CD4-positive, alpha-beta T cell (primary cell): ENCODE measurements at regions not wholly inside any gene's neighbourhood (a gene's known extent, or its start where the extent isn't known, plus 50 kb on each side); places are given as distances from the start of the nearest gene placed in this dataset.

ENCODE experiments used
- ATAC-seq: fragments of 200-7000 bp; cut with Tn5 transposase; one replicate; pipeline ENCODE4 v1.10.0; 2022; ENCODE audit warnings: mild to moderate bottlenecking; ENCODE audit not compliant: poor library complexity
- CTCF ChIA-PET: fragments of 350-600 bp; sonication (Branson Sonifier 250); formaldehyde crosslinking; loops from one replicate; lab custom pipeline; 2021; ENCODE audit warnings: antibody characterized with exemption, inconsistent platforms; lab: Charles Lee
- POLR2A ChIA-PET: fragments of 350-600 bp; sonication (Branson Sonifier 250); formaldehyde crosslinking; loops from one replicate; lab custom pipeline; 2021; ENCODE audit warnings: antibody characterized with exemption, inconsistent platforms; lab: Charles Lee
- DNase-seq, 14 experiments: peaks; one replicate each; pipeline ENCODE4 v3.0.0-alpha.2; 2013 to 2020; ENCODE audit warnings: mixed read lengths in 2 of 14
- H3K27ac ChIP-seq, 2 donors: one replicate each; pipeline versions ENCODE4 v1.5.1 to v1.7.0; 2013; ENCODE audit warnings: low read length in 2 of 2, low read depth in 1 of 2, mild to moderate bottlenecking in 1 of 2
- H3K27me3 ChIP-seq, 2 experiments: 1 replicate in 1 of 2; 2 replicates in 1 of 2; pipeline versions ENCODE4 v1.6.1 to v1.7.0; 2013; ENCODE audit warnings: low read length in 2 of 2, control low read depth in 1 of 2, mild to moderate bottlenecking in 1 of 2, moderate library complexity in 1 of 2; ENCODE audit not compliant: insufficient read depth in 2 of 2, control insufficient read depth in 1 of 2
- H3K36me3 ChIP-seq: one replicate; pipeline ENCODE4 v1.6.1; 2013; ENCODE audit warnings: low read length, control low read depth; ENCODE audit not compliant: insufficient read depth
- H3K4me1 ChIP-seq: one replicate; pipeline ENCODE4 v1.6.1; 2013; ENCODE audit warnings: low read length, control low read depth; ENCODE audit not compliant: insufficient read depth
- H3K4me3 ChIP-seq: one replicate; pipeline ENCODE4 v1.5.1; 2013; ENCODE audit warnings: mild to moderate bottlenecking, low read length, moderate library complexity
- H3K9me3 ChIP-seq, 2 experiments: 1 replicate in 1 of 2; 2 replicates in 1 of 2; pipeline versions ENCODE4 v1.6.1 to v1.7.0; 2013; ENCODE audit warnings: low read length in 2 of 2, mild to moderate bottlenecking in 2 of 2, control low read depth in 1 of 2, moderate library complexity in 1 of 2; ENCODE audit not compliant: control insufficient read depth in 1 of 2, insufficient read depth in 1 of 2
- H3K27ac Mint-ChIP-seq: one replicate; pipeline ENCODE4 v1.8.0; 2020; ENCODE audit warnings: mixed read lengths
- H3K27me3 Mint-ChIP-seq: one replicate; pipeline ENCODE4 v1.8.0; 2021; ENCODE audit warnings: mixed read lengths
- H3K36me3 Mint-ChIP-seq: one replicate; pipeline ENCODE4 v1.8.0; 2021; ENCODE audit warnings: low read depth, mixed read lengths
- H3K4me1 Mint-ChIP-seq: one replicate; pipeline ENCODE4 v1.8.0; 2021; ENCODE audit warnings: low read depth, mixed read lengths
- H3K4me3 Mint-ChIP-seq: one replicate; pipeline ENCODE4 v1.8.0; 2020; ENCODE audit warnings: mild to moderate bottlenecking, mixed read lengths
- H3K9me3 Mint-ChIP-seq: one replicate; pipeline ENCODE4 v1.8.0; 2020; ENCODE audit warnings: mixed read lengths
- CTCF ChIP-seq: fragments of 200-600 bp; IDR thresholded peaks from one replicate; pipeline ENCODE4 v1.8.0; 2022; ENCODE audit warnings: antibody characterized with exemption, mild to moderate bottlenecking
- intact Hi-C, 2 experiments: fragments of 100-400 bp; cut with DNase I in 1 of 2; cut with micrococcal nuclease in 1 of 2; formaldehyde crosslinking; loops; one replicate each; pipeline versions ENCODE4 v1.15.1 to v1.9.0; 2023 to 2025; cut with DNase I, micrococcal nuclease

GRCh38 chr10:3272300-3272699 lies 99.7 kb upstream of the PITRM1 start:
- Histone ChIP-seq H3K9me3 (no peaks in the 10 kb centered on the region), H3K36me3 (no peaks in the 10 kb centered on the region), H3K4me1 (no peaks in the 10 kb centered on the region), H3K27ac (no peak overlapping the region), H3K27me3 (peaks cover 0 to 2% of the 10 kb centered on the region in 2 experiments), H3K4me3 (no peak overlapping the region)
- CTCF ChIA-PET, result no interaction called here
- Mint-ChIP-seq H3K9me3 (no peaks in the 10 kb centered on the region), H3K4me1 (no peaks in the 10 kb centered on the region), H3K4me3 (no peak overlapping the region), H3K27me3 (peaks cover 13% of the 10 kb centered on the region), H3K36me3 (no peaks in the 10 kb centered on the region), H3K27ac (no peak overlapping the region)
- no peak for ATAC-seq
- DNase-seq, result no peak
- TF ChIP-seq CTCF, result no peak
- POLR2A ChIA-PET, result no interaction called here
- intact Hi-C loops, result no loop called here

GRCh38 chr10:3271354-3272115 lies 99.0 kb upstream of the PITRM1 start:
- H3K9me3 Mint-ChIP-seq, result no peaks in the 10 kb centered on the region
- H3K4me3 Mint-ChIP-seq, result no peak overlapping the region
- H3K4me1 ChIP-seq, result no peaks in the 10 kb centered on the region
- no peaks in the 10 kb centered on the region for H3K36me3 Mint-ChIP-seq
- H3K27ac Mint-ChIP-seq, result no peak overlapping the region
- ATAC-seq, result no peak
- H3K9me3 ChIP-seq, result no peaks in the 10 kb centered on the region
- H3K4me1 Mint-ChIP-seq, result no peaks in the 10 kb centered on the region
- peaks cover 13% of the 10 kb centered on the region for H3K27me3 Mint-ChIP-seq
- no peak for DNase-seq
- intact Hi-C loops, result no loop called here
- no peak overlapping the region for H3K27ac ChIP-seq
- peaks cover 0 to 2% of the 10 kb centered on the region in 2 experiments for H3K27me3 ChIP-seq
- H3K36me3 ChIP-seq, result no peaks in the 10 kb centered on the region
- CTCF ChIA-PET, result no interaction called here
- no peak overlapping the region for H3K4me3 ChIP-seq
- POLR2A ChIA-PET, result no interaction called here
- TF ChIP-seq CTCF, result no peak

GRCh38 chr10:3270577-3271316 lies 98.2 kb upstream of the PITRM1 start:
- no peak for DNase-seq
- Mint-ChIP-seq H3K27me3 (peaks cover 13% of the 10 kb centered on the region), H3K4me3 (no peak overlapping the region), H3K4me1 (no peaks in the 10 kb centered on the region), H3K36me3 (no peaks in the 10 kb centered on the region), H3K27ac (no peak overlapping the region), H3K9me3 (no peaks in the 10 kb centered on the region)
- H3K4me1 ChIP-seq, result no peaks in the 10 kb centered on the region
- H3K36me3 ChIP-seq, result no peaks in the 10 kb centered on the region
- no peak overlapping the region for H3K27ac ChIP-seq
- H3K9me3 ChIP-seq, result no peaks in the 10 kb centered on the region
- ATAC-seq, result no peak
- ChIA-PET CTCF (no interaction called here), POLR2A (no interaction called here)
- no peak overlapping the region for H3K4me3 ChIP-seq
- H3K27me3 ChIP-seq, result peaks cover 0 to 2% of the 10 kb centered on the region in 2 experiments
- intact Hi-C loops, result no loop called here
- TF ChIP-seq CTCF, result no peak
